ENCODE measurements at regions not wholly inside any gene's neighbourhood (a gene's known extent, or its start where the extent isn't known, plus 50 kb on each side); places are given as distances from the start of the nearest gene placed in this dataset.
A peak's percentile ranks its signal among the peaks of the same experiment; 100 is the strongest.

DNA sequence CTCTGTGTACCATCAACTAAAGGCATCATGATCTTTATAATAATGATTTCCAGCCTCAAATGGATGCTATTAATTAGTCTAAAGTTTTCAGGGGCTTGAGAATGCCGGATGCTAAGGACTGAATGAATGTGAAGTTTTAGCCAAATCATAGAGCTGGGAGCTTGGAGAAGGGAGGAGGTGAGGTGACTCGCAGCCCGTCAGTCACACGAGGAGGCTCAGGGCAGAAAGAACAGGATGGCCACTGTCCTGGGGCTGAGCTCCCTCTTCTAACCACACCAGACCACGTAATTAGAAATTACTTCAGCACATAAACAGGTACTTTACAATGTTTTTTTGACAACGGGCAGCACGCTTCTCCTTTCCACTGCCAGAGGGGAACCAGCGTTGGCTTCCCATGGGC is 222.6 kb downstream of the NPR3 start:
- ChIA-PET POLR2A (ENCODE audit: unreplicated experiment) (no interaction called here), CTCF (no interaction called here)
- TF ChIP-seq EZH2 (IDR thresholded peaks at IDR 0.05; ENCODE audit: low read length, unreplicated experiment), result no peak
- TF ChIP-seq EZH2phosphoT487 (IDR thresholded peaks at IDR 0.05; ENCODE audit: borderline replicate concordance, low read length), result no peak
- TF ChIP-seq, protein P1, sequence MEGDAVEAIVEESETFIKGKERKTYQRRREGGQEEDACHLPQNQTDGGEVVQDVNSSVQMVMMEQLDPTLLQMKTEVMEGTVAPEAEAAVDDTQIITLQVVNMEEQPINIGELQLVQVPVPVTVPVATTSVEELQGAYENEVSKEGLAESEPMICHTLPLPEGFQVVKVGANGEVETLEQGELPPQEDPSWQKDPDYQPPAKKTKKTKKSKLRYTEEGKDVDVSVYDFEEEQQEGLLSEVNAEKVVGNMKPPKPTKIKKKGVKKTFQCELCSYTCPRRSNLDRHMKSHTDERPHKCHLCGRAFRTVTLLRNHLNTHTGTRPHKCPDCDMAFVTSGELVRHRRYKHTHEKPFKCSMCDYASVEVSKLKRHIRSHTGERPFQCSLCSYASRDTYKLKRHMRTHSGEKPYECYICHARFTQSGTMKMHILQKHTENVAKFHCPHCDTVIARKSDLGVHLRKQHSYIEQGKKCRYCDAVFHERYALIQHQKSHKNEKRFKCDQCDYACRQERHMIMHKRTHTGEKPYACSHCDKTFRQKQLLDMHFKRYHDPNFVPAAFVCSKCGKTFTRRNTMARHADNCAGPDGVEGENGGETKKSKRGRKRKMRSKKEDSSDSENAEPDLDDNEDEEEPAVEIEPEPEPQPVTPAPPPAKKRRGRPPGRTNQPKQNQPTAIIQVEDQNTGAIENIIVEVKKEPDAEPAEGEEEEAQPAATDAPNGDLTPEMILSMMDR (conservative IDR thresholded peaks at IDR 0.05; ENCODE audit: low read depth, low read length), result no peak
- H3K9me2 ChIP-seq (replicated peaks; ENCODE audit: low read length), result no peaks in the 10 kb centered on the region
- H3K9ac ChIP-seq (ENCODE audit: low read length), result no peak overlapping the region
- H3K4me3 ChIP-seq (ENCODE audit: low read length), result no peak overlapping the region
- H3K4me1 ChIP-seq (ENCODE audit: insufficient read depth, low read length), result no peaks in the 10 kb centered on the region
- no peak overlapping the region for H3K27ac ChIP-seq (ENCODE audit: low read length)
- no TSS peak for BruUV-seq (replicated peaks)
- no peak overlapping the region for H3K4me2 ChIP-seq (ENCODE audit: low read length)
- no peaks in the 10 kb centered on the region for H3K79me2 ChIP-seq (ENCODE audit: low read length)
- no peak overlapping the region for H2AFZ ChIP-seq (ENCODE audit: low read length)
- peak; percentile 13 for DNase-seq
- H3K27me3 ChIP-seq (ENCODE audit: low read length), result no peaks in the 10 kb centered on the region
- H3F3A ChIP-seq (ENCODE audit: low read length, unreplicated experiment), result no peaks in the 10 kb centered on the region
- H4K20me1 ChIP-seq (ENCODE audit: low read length), result no peaks in the 10 kb centered on the region
- ATAC-seq, result no peak
- no peaks in the 10 kb centered on the region for H3K36me3 ChIP-seq (ENCODE audit: low read depth, low read length)
- H3K9me3 ChIP-seq (ENCODE audit: low read length), result no peaks in the 10 kb centered on the region
- intact Hi-C loops (cut with micrococcal nuclease), result no loop called here

DNA sequence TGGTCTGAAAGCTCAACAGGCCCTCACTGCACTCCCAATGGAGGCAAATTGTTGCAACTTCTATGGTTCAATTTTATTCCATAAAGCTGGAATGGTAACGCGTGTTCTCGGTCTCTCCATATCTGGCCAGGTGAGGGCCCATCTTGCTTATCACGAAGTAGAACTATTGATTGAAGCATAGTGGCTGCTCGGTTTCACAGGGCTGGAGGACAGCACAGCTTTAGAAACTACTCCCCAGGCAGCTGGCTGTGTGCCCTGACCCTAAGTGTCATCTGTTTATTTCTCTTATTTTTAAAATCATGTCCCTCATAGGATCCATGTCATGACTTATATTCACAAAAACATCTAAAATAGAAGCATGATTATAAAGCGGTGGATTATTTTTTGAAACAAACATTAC is 223.4 kb downstream of the NPR3 start:
- BruUV-seq (replicated peaks), result no TSS peak
- Histone ChIP-seq H3K4me2 (ENCODE audit: low read length) (no peak overlapping the region), H3F3A (ENCODE audit: low read length, unreplicated experiment) (no peaks in the 10 kb centered on the region), H4K20me1 (ENCODE audit: low read length) (no peaks in the 10 kb centered on the region), H3K4me3 (ENCODE audit: low read length) (no peak overlapping the region), H3K9me2 (replicated peaks; ENCODE audit: low read length) (no peaks in the 10 kb centered on the region), H3K27ac (ENCODE audit: low read length) (no peak overlapping the region), H3K79me2 (ENCODE audit: low read length) (no peaks in the 10 kb centered on the region), H3K27me3 (ENCODE audit: low read length) (no peaks in the 10 kb centered on the region), H3K9me3 (ENCODE audit: low read length) (no peaks in the 10 kb centered on the region), H3K9ac (ENCODE audit: low read length) (no peak overlapping the region), H3K36me3 (ENCODE audit: low read depth, low read length) (no peaks in the 10 kb centered on the region), H2AFZ (ENCODE audit: low read length) (no peak overlapping the region), H3K4me1 (ENCODE audit: insufficient read depth, low read length) (no peaks in the 10 kb centered on the region)
- TF ChIP-seq EZH2phosphoT487 (IDR thresholded peaks at IDR 0.05; ENCODE audit: borderline replicate concordance, low read length) (no peak), EZH2 (IDR thresholded peaks at IDR 0.05; ENCODE audit: low read length, unreplicated experiment) (no peak)
- TF ChIP-seq, protein P1 (conservative IDR thresholded peaks at IDR 0.05; ENCODE audit: low read depth, low read length), result no peak
- no peak for ATAC-seq
- POLR2A ChIA-PET (ENCODE audit: unreplicated experiment), result no interaction called here
- CTCF ChIA-PET, result no interaction called here
- intact Hi-C loops (cut with micrococcal nuclease), result no loop called here
- no peak for DNase-seq

DNA sequence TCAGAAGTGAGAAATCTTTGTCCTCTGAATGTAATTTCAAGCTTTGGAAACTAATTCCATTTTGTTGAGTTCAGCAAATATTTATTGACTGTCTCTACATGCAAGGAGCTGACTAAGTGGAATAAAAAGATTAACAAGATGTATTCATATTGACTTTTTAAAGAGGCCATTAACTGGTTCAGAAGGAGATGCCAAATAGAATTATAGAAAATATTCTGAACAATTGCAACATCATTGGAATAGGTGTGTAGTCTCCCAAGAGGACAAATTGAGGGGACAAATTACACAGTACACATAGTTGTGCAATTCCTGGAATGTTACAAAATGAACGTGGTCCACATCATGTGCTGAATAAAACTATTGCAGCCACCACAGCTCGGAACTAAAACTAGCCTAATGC is 224.2 kb downstream of the NPR3 start:
- Histone ChIP-seq H3K36me3 (ENCODE audit: low read depth, low read length) (no peaks in the 10 kb centered on the region), H2AFZ (ENCODE audit: low read length) (no peak overlapping the region), H3F3A (ENCODE audit: low read length, unreplicated experiment) (no peaks in the 10 kb centered on the region), H3K27me3 (ENCODE audit: low read length) (no peaks in the 10 kb centered on the region), H3K9me2 (replicated peaks; ENCODE audit: low read length) (no peaks in the 10 kb centered on the region), H4K20me1 (ENCODE audit: low read length) (no peaks in the 10 kb centered on the region), H3K4me2 (ENCODE audit: low read length) (no peak overlapping the region), H3K4me1 (ENCODE audit: insufficient read depth, low read length) (no peaks in the 10 kb centered on the region), H3K4me3 (ENCODE audit: low read length) (no peak overlapping the region), H3K9me3 (ENCODE audit: low read length) (no peaks in the 10 kb centered on the region), H3K27ac (ENCODE audit: low read length) (no peak overlapping the region), H3K79me2 (ENCODE audit: low read length) (no peaks in the 10 kb centered on the region), H3K9ac (ENCODE audit: low read length) (no peak overlapping the region)
- POLR2A ChIA-PET (ENCODE audit: unreplicated experiment), result no interaction called here
- intact Hi-C loops (cut with micrococcal nuclease), result loop anchor here (5.0 kb wide), 1 partner anchor 367 kb away; no protein-coding TSS in a partner anchor
- TF ChIP-seq EZH2phosphoT487 (IDR thresholded peaks at IDR 0.05; ENCODE audit: borderline replicate concordance, low read length) (no peak), EZH2 (IDR thresholded peaks at IDR 0.05; ENCODE audit: low read length, unreplicated experiment) (no peak)
- TF ChIP-seq, protein P1 (conservative IDR thresholded peaks at IDR 0.05; ENCODE audit: low read depth, low read length), result no peak
- CTCF ChIA-PET, result interaction anchor here (0.6 kb wide), 1 partner anchor 12 kb away, joined by 3 read pairs; no protein-coding TSS in a partner anchor
- ATAC-seq, result no peak
- DNase-seq, result no peak
- no TSS peak for BruUV-seq (replicated peaks)

Measured in PC-3 (cell line).